ENCODE measurements at regions not wholly inside any gene's neighbourhood (a gene's known extent, or its start where the extent isn't known, plus 50 kb on each side); places are given as distances from the start of the nearest gene placed in this dataset.
"Not testable (repeated sequence)": the region's sequence is repeated elsewhere in the genome, so short reads cannot be mapped to it uniquely, and the experiment has no call there.

GRCh38 chr9:117649126-117649525, 55.1 kb upstream of the TLR4 start:
- TF ChIP-seq CTCF (IDR thresholded peaks at IDR 0.05; ENCODE audit: unreplicated experiment) = no peak
- Mint-ChIP-seq H3K9me3 (no peaks in the 10 kb centered on the region), H3K27me3 (ENCODE audit: low read depth) (peaks cover 35% of the 10 kb centered on the region), H3K4me3 (no peak overlapping the region), H3K4me1 (peaks cover 19% of the 10 kb centered on the region), H3K27ac (no peak overlapping the region), H3K36me3 (no peaks in the 10 kb centered on the region)
- DNase-seq (ENCODE audit: low spot score in 2 of 2, unreplicated experiment in 2 of 2) = no peak

- DNase-seq (ENCODE audit: low spot score in 2 of 2, unreplicated experiment in 2 of 2) = no peak
- Mint-ChIP-seq H3K9me3 (no peaks in the 10 kb centered on the region), H3K27ac (no peak overlapping the region), H3K4me3 (peak overlapping the region; percentile 33), H3K4me1 (peaks cover 19% of the 10 kb centered on the region), H3K27me3 (ENCODE audit: low read depth) (peaks cover 19% of the 10 kb centered on the region), H3K36me3 (no peaks in the 10 kb centered on the region)
- no peak for TF ChIP-seq CTCF (IDR thresholded peaks at IDR 0.05; ENCODE audit: unreplicated experiment)
Observed at GRCh38 chr9:117644932-117645636, 59.1 kb upstream of the TLR4 start.

- Mint-ChIP-seq H3K9me3 (no peaks in the 10 kb centered on the region), H3K4me1 (peaks cover 19% of the 10 kb centered on the region), H3K27me3 (ENCODE audit: low read depth) (peaks cover 18% of the 10 kb centered on the region), H3K4me3 (peak overlapping the region; percentile 33), H3K36me3 (no peaks in the 10 kb centered on the region), H3K27ac (no peak overlapping the region)
- TF ChIP-seq CTCF (IDR thresholded peaks at IDR 0.05; ENCODE audit: unreplicated experiment) = peak; percentile 94
- peak; percentile 31 to 83 for DNase-seq (ENCODE audit: low spot score in 2 of 2, unreplicated experiment in 2 of 2)
Observed at GRCh38 chr9:117644133-117644931, 59.9 kb upstream of the TLR4 start.

GRCh38 chr9:117643288-117643654, 60.9 kb upstream of the TLR4 start:
- DNase-seq (ENCODE audit: low spot score in 2 of 2, unreplicated experiment in 2 of 2) = no peak
- Mint-ChIP-seq H3K36me3 (no peaks in the 10 kb centered on the region), H3K27me3 (ENCODE audit: low read depth) (peaks cover 17% of the 10 kb centered on the region), H3K4me1 (peaks cover 19% of the 10 kb centered on the region), H3K4me3 (no peak overlapping the region), H3K9me3 (no peaks in the 10 kb centered on the region), H3K27ac (no peak overlapping the region)
- no peak for TF ChIP-seq CTCF (IDR thresholded peaks at IDR 0.05; ENCODE audit: unreplicated experiment)

- H3K9me3 Mint-ChIP-seq; DNase-seq (ENCODE audit: low spot score in 2 of 2, unreplicated experiment in 2 of 2); H3K36me3 Mint-ChIP-seq; H3K27ac Mint-ChIP-seq; H3K4me3 Mint-ChIP-seq: not testable (repeated sequence)
- H3K4me1 Mint-ChIP-seq = peaks cover 19% of the 10 kb centered on the region
- peaks cover 19% of the 10 kb centered on the region for H3K27me3 Mint-ChIP-seq (ENCODE audit: low read depth)
Observed at GRCh38 chr9:117642571-117643287, 61.5 kb upstream of the TLR4 start.

- Mint-ChIP-seq H3K27ac (no peak overlapping the region), H3K27me3 (ENCODE audit: low read depth) (peaks cover 17% of the 10 kb centered on the region), H3K9me3 (peaks cover 7% of the 10 kb centered on the region), H3K4me3 (no peak overlapping the region), H3K4me1 (no peaks in the 10 kb centered on the region), H3K36me3 (no peaks in the 10 kb centered on the region)
- DNase-seq (ENCODE audit: low spot score in 2 of 2, unreplicated experiment in 2 of 2) = no peak
- no peak for TF ChIP-seq CTCF (IDR thresholded peaks at IDR 0.05; ENCODE audit: unreplicated experiment)
Observed at GRCh38 chr9:117636681-117637080, 67.5 kb upstream of the TLR4 start.

All from mesothelial cell of epicardium (in vitro differentiated cells).